ENCODE measurements at regions not wholly inside any gene's neighbourhood (a gene's known extent, or its start where the extent isn't known, plus 50 kb on each side); places are given as distances from the start of the nearest gene placed in this dataset.
"Not testable (repeated sequence)": the region's sequence is repeated elsewhere in the genome, so short reads cannot be mapped to it uniquely, and the experiment has no call there.

DNA sequence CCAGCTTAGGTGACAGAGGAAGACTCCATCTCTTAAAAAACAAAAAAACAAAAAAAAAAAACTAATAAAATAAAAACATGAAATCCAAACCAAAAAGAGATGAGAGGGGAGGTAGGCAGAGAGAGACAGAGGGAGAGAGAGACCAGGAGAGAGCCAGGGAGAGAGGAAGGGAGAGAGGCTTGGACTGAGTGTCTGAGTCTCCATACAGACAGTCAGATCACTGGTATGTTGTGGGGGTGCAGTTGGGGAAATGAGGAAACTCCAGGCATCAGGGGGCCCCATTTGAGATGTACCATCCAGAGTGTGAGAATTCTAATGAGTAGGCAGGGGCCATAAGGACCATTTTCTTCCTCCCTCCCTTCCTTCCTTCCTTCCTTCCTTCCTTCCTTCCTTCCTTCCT is 53.1 kb upstream of the SEPTIN5 start:
- DNase-seq (ENCODE audit: low read depth in 3 of 3), result no peak

DNA sequence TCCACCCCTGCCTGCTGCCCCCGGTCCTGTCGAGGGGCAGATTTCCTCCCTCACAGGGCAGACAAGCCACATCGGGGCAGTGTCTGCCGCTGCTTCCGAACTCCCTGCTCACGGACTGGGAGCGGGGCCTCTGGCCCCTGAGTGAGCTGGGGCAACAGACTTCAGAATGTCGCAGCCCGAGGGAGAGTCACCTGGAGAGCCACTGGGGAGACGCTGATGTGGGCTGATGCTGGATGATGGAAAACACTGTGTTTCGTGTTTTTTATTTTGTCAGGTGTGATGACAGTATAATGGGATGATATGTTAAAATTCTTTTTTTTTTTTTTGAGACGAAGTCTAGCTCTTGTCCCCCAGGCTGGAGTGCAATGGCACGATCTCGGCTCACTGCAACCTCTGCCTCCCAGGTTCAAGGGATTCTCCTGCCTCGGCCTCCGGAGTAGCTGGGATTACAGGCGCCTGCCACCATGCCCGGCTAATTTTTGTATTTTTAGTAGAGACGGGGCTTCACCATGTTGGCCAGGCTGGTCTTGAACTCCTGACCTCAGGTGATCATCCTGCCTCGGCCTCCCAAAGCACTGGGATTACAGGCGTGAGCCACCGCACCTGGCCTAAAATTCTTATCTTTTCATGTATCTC is 52.1 kb upstream of the SEPTIN5 start:
- DNase-seq (ENCODE audit: low read depth in 3 of 3), result not testable (repeated sequence)

DNA sequence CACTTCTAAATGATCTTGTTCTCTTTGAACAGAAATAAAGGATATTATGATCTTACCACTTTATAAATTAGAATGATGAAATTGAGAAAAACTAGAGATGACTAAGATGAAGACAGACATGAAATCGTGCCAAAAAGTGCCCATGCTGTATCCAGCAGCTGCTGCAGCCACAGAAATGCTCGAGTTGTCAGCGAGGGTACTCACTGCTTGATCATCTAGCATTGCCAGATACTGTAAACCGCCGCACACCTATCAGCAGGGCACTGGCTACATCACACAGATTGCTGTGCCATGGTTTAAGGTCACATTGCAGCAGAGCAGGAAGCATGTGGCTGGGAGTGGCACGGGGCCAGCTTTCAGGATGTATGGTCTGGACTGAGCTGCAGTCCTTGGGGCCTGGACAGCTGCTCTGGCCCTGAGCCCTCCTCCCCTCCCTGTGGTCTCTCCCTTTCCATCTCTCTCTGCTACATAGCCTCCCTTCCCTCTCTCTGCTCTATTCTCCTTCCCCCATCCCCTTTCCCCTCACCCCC is 51.0 kb upstream of the SEPTIN5 start:
- DNase-seq (ENCODE audit: low read depth in 3 of 3), result no peak

GRCh38 chr22:19663821-19664355 is 50.4 kb upstream of the SEPTIN5 start:
- no peak for DNase-seq (ENCODE audit: low read depth in 3 of 3)

GRCh38 chr22:19664406-19664805 is 49.9 kb upstream of the SEPTIN5 start:
- no peak for DNase-seq (ENCODE audit: low read depth in 3 of 3)

All from stimulated activated CD4-positive, alpha-beta T cell treated with anti-CD3 and anti-CD28 coated beads, TNF-alpha, amount 100 ng/mL, for 24 hours (primary cell).